ENCODE measurements at regions not wholly inside any gene's neighbourhood (a gene's known extent, or its start where the extent isn't known, plus 50 kb on each side); places are given as distances from the start of the nearest gene placed in this dataset.
"Not testable (repeated sequence)": the region's sequence is repeated elsewhere in the genome, so short reads cannot be mapped to it uniquely, and the experiment has no call there.

DNA sequence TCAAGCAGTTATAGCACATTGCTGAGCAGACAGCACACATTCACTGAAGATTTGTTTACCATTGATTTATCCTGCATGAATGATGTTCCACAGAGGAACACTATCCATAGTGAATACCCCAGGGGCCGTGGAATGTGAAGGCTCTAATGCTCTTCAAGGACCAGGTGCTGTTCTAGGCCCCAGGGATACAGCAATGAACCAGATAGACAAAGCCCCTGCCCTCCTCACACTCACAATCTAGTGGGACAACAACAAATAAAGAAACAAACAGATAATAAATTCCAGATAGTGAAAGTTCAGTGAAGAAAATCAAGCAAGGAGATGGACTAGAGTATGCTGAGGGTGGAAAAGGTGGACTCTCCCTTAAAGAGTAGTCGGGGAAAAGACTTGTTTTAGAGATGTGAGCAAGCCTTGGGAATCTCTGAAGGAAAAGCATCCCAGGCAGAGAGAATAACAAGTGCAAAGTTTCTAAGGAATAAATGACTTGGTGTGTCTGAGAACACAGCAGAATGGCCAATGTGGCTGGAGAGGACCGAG is 117.7 kb downstream of the CCDC71L start:
- no peaks in the 10 kb centered on the region for H3K9me3 ChIP-seq (ENCODE audit: control insufficient read depth, low read length, poor library complexity, severe bottlenecking)
- Mint-ChIP-seq H3K4me1 (peaks cover 19% of the 10 kb centered on the region), H3K36me3 (ENCODE audit: low read depth) (no peaks in the 10 kb centered on the region), H3K27ac (peak overlapping the region; percentile 83), H3K4me3 (peak overlapping the region; percentile 43), H3K27me3 (no peaks in the 10 kb centered on the region)
- DNase-seq (no peak), ATAC-seq (no peak)

DNA sequence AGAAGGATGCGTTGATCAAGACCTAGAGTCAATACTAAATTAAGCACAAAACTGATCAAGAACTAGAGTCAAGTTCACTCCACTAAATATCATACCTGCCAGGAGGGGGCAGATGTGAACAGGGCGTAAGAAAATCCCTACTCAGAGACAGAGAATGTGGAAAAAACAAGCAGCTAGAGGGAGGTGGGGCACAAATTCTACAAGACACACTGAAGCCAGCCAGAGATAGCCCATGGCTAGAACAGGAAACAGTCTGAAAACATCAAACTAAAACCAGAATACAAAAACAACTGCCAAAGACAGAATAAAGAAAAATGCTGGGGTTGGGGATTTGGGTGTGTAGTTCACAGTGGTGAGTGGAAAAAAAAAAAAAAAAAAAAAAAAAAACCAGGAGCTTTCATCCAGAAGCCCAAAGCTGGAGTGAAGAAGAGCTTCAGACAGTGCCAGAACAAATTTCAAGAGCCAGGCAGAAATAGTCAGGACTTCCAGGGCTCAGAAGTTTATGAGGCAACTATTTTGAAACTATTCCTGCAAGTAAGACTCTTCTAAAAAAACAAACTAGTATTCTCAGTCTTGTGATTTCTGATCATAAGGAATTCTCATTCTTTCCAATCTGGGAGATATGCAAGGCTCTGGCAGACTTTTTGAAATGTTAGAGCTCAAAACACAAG is 118.3 kb downstream of the CCDC71L start:
- Mint-ChIP-seq H3K4me1 (peaks cover 21% of the 10 kb centered on the region), H3K27ac (peak overlapping the region; percentile 83), H3K27me3 (no peaks in the 10 kb centered on the region), H3K4me3 (no peak overlapping the region), H3K36me3 (ENCODE audit: low read depth) (no peaks in the 10 kb centered on the region)
- H3K9me3 ChIP-seq (ENCODE audit: control insufficient read depth, low read length, poor library complexity, severe bottlenecking) = no peaks in the 10 kb centered on the region
- ATAC-seq (peak; percentile 80), DNase-seq (peak in 1 of 3 donors; percentile 30)

DNA sequence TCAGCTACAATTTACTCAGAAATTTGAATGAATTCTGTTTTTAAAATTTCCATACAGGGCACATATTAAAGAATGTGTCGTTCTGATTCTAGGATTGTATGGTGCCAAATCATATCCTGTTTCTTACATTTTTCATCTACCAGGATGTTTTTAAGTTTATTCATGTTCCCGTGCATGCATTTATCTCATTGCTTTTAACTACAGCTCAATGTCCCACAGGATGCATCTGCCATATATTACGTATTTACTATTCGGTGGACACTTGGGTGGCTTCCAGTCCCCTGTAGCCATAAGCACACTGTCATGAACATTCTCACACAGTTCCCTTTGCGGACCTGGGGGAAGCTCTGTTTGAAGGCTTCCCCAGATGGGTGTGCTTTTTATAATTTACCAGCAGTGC is 122.3 kb downstream of the CCDC71L start:
- Mint-ChIP-seq H3K4me1 (peaks cover 21% of the 10 kb centered on the region), H3K36me3 (ENCODE audit: low read depth) (no peaks in the 10 kb centered on the region), H3K4me3 (no peak overlapping the region), H3K27me3 (no peaks in the 10 kb centered on the region), H3K27ac (no peak overlapping the region)
- ATAC-seq (no peak), DNase-seq (no peak)
- H3K9me3 ChIP-seq (ENCODE audit: control insufficient read depth, low read length, poor library complexity, severe bottlenecking) = no peaks in the 10 kb centered on the region

DNA sequence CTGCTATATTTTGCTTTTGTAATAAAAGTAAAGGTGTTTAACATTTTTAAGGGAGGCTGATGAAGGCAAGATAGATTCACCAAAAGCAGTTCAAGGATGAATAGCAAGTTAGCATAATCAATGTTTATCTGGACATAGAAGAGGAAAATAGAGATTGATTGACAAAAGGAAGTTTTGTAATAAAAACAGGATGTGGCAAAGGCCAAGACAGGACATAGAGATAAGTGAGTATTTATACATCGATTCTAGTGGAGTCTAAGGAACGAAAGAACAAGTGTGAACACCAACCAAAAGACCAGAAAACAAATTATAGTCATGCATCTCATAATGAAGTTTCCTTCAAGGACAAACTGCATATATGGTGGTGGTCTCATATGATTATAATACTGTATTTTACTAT is 123.8 kb downstream of the CCDC71L start:
- no peak overlapping the region for H3K4me3 Mint-ChIP-seq
- peaks cover 9% of the 10 kb centered on the region for H3K4me1 Mint-ChIP-seq
- no peaks in the 10 kb centered on the region for H3K36me3 Mint-ChIP-seq (ENCODE audit: low read depth)
- no peaks in the 10 kb centered on the region for H3K9me3 ChIP-seq (ENCODE audit: control insufficient read depth, low read length, poor library complexity, severe bottlenecking)
- no peak for ATAC-seq
- no peak overlapping the region for H3K27ac Mint-ChIP-seq
- DNase-seq = no peak
- H3K27me3 Mint-ChIP-seq = no peaks in the 10 kb centered on the region

DNA sequence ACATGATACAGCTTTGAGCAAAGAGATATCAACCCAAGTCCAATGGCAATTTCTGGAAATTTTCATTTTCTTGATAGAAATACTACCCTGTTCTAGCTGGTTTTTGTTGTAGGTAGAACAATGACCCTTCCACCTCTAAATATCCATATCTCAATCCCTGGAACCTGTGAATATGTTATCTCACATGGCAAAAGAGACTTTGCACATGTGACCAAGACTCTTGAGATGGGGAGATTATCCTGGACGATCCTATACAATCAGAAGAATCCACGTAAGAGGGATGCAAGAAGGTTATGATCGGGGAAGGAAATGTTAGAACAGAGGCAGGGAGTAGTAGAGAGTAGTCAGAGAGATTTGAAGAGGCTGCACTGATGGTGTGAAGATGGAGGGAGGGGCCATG is 124.9 kb downstream of the CCDC71L start:
- no peaks in the 10 kb centered on the region for H3K27me3 Mint-ChIP-seq
- DNase-seq = no peak
- ATAC-seq = no peak
- H3K27ac Mint-ChIP-seq = no peak overlapping the region
- H3K9me3 ChIP-seq (ENCODE audit: control insufficient read depth, low read length, poor library complexity, severe bottlenecking) = no peaks in the 10 kb centered on the region
- H3K36me3 Mint-ChIP-seq (ENCODE audit: low read depth) = no peaks in the 10 kb centered on the region
- peaks cover 9% of the 10 kb centered on the region for H3K4me1 Mint-ChIP-seq
- H3K4me3 Mint-ChIP-seq = no peak overlapping the region

DNA sequence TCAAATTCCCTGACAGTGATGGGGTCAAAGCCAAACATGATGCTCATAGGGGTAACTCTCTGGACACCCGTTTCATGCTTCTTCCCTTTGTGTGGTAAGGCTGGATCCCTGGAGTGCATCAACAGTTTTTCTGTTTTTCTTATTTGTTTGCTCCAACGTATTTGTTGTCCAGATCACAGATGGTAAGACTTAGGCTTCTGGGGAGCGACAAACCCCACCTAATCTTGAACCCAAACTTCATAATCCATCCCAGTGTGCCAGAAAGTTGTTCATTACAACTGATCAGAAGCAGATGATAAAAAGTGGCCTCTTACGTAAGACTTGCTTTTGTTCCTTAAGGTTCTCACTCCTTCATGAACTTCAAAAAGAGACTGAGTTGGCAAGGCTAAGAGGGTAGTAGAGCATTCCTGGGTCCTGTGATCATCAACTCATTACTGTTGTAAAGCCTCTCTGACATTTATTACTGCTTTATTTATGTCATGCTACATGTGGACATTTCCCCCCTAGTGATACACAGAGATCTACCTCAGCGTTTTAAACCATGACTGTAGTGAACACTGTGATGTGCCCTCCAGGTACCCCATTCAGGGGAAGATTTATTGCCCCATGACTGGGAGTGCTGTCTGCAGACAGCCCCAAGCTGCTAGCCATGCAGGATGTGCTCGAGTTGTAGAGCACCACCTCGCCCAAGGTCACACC is 125.6 kb downstream of the CCDC71L start:
- no peaks in the 10 kb centered on the region for H3K9me3 ChIP-seq (ENCODE audit: control insufficient read depth, low read length, poor library complexity, severe bottlenecking)
- Mint-ChIP-seq H3K36me3 (ENCODE audit: low read depth) (no peaks in the 10 kb centered on the region), H3K27ac (no peak overlapping the region), H3K4me1 (peaks cover 9% of the 10 kb centered on the region), H3K27me3 (no peaks in the 10 kb centered on the region), H3K4me3 (no peak overlapping the region)
- ATAC-seq = no peak
- DNase-seq = no peak

DNA sequence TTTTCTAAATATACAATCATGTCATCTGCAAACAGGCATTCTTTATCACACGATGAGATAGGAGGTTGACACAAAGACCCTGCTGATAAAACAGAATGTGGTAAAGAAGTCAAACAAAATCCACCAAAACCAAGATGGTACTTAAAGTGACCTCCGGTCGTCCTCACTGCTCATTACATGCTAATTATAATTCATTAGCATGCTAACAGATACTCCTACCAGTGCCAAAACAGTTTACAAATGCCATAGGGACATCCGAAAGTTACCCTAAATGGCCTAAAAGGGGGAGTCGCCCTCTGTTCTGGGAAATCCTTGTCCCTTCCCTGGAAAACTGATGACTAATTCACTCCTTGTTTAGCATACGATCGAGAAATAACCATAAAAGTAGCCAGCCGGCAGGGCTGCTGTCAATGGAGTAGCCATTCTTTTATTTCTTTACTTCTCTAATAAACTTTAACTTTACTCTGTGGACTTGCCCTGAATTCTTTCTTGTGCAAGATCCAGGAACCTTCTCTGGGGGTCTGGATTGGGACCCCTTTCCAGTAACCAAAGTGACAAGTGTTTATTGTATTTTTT is 126.6 kb downstream of the CCDC71L start:
- H3K36me3 Mint-ChIP-seq (ENCODE audit: low read depth) = no peaks in the 10 kb centered on the region
- H3K4me3 Mint-ChIP-seq = no peak overlapping the region
- no peak overlapping the region for H3K27ac Mint-ChIP-seq
- ATAC-seq (no peak), DNase-seq (no peak)
- no peaks in the 10 kb centered on the region for H3K9me3 ChIP-seq (ENCODE audit: control insufficient read depth, low read length, poor library complexity, severe bottlenecking)
- H3K27me3 Mint-ChIP-seq = no peaks in the 10 kb centered on the region
- H3K4me1 Mint-ChIP-seq = peaks cover 8% of the 10 kb centered on the region

DNA sequence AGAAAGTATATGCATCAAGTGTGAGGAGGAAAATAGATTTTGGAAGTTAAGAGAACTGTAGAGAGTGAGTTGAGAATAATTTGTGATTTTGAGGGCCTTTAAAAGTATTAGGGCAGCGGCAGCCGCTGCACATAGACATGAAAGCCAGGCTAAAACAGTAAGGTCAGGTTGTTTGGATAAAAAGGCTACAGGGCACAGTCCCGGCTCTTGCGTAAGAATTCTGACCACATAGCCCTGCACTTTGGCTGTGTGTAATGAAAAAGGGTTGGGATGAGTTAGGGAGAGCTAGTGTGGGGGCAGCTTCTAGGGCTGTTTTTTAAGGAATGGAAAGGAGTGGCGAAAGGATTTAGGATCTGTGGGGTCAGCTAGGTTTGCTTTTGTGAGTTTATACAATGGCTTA is 130.8 kb downstream of the CCDC71L start:
- not testable (repeated sequence) for H3K4me1 Mint-ChIP-seq; H3K36me3 Mint-ChIP-seq (ENCODE audit: low read depth); DNase-seq; H3K27me3 Mint-ChIP-seq; H3K4me3 Mint-ChIP-seq; ATAC-seq; H3K9me3 ChIP-seq (ENCODE audit: control insufficient read depth, low read length, poor library complexity, severe bottlenecking); H3K27ac Mint-ChIP-seq

DNA sequence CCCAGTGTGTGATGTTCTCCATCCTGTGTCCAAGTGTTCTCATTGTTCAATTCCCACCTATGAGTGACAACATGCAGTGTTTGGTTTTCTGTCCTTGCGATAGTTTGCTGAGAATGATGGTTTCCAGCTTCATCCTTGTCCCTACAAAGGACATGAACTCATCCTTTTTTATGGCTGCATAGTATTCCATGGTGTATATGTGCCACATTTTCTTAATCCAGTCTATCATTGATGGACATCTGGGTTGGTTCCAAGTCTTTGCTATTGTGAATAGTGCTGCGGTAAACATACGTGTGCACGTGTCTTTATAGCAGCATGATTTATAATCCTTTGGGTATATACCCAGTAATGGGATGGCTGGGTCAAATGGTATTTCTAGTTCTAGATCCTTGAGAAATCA is 134.3 kb downstream of the CCDC71L start:
- not testable (repeated sequence) for DNase-seq; ATAC-seq; H3K4me3 Mint-ChIP-seq; H3K36me3 Mint-ChIP-seq (ENCODE audit: low read depth); H3K9me3 ChIP-seq (ENCODE audit: control insufficient read depth, low read length, poor library complexity, severe bottlenecking); H3K27ac Mint-ChIP-seq; H3K27me3 Mint-ChIP-seq
- H3K4me1 Mint-ChIP-seq = peaks cover 12% of the 10 kb centered on the region

DNA sequence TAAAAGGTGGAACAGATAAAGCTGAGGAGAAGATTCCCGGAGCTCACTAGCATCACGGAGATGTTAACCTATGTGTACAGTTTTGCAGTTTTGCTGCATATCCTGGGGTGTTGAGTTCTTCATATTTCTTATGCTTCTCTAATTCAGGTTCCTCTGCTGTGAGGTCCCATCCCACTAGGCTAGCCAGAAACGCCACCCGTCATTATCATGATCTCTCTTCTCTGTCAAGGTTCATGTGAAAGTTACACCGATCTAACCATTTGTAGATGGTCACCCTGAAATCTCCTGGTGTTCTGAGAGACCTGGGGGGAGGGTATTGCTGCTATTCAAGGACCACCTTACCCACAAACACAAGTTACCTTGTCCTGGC is 136.3 kb downstream of the CCDC71L start:
- H3K27me3 Mint-ChIP-seq = peaks cover under 1% of the 10 kb centered on the region
- ATAC-seq (peak; percentile 16), DNase-seq (no peak)
- no peaks in the 10 kb centered on the region for H3K9me3 ChIP-seq (ENCODE audit: control insufficient read depth, low read length, poor library complexity, severe bottlenecking)
- H3K36me3 Mint-ChIP-seq (ENCODE audit: low read depth) = no peaks in the 10 kb centered on the region
- H3K27ac Mint-ChIP-seq = peak overlapping the region; percentile 79
- H3K4me3 Mint-ChIP-seq = no peak overlapping the region
- H3K4me1 Mint-ChIP-seq = peaks cover 12% of the 10 kb centered on the region

DNA sequence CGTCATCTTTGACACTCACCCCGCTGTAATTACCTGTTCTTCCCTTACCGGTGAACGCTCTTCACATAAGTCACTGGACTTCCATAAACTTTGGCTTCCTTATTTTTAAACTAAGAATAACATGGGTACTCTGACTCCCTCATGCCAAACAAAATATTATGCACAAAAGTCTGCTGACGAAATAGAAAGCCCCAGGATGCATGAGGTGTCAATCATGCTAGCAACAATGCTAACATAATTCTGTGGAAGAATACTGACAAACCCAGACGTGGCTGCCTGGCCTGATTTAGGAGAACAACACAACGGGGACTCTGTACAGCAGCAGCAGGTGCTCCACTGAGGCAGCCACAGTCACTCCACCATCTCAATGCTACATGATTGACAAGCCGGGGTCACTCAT is 137.5 kb downstream of the CCDC71L start:
- peak overlapping the region; percentile 79 for H3K27ac Mint-ChIP-seq
- peak overlapping the region; percentile 60 for H3K4me3 Mint-ChIP-seq
- H3K27me3 Mint-ChIP-seq = peaks cover 13% of the 10 kb centered on the region
- ATAC-seq (no peak), DNase-seq (no peak)
- H3K36me3 Mint-ChIP-seq (ENCODE audit: low read depth) = peaks cover 4% of the 10 kb centered on the region
- peaks cover 12% of the 10 kb centered on the region for H3K4me1 Mint-ChIP-seq
- no peaks in the 10 kb centered on the region for H3K9me3 ChIP-seq (ENCODE audit: control insufficient read depth, low read length, poor library complexity, severe bottlenecking)

DNA sequence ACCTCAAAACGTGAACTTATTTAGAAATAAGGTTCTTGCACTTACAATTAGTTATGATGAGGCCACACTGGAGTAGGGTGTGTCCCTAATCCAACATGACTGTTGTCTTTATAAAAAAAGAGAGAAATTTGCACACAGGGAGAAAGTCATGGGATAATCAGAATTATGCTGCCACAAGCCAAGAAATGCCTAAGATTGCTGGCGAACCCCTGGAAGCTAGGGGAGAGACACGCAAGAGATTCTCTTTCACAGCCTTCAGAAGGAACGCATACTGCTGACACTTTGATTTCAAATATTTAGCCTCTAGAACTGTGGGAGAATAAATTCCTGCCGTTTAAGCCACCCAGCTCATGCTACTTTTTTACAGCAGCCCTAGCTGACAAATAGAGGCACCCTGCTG is 138.3 kb downstream of the CCDC71L start:
- Mint-ChIP-seq H3K36me3 (ENCODE audit: low read depth) (peaks cover 4% of the 10 kb centered on the region), H3K27ac (no peak overlapping the region), H3K4me1 (peaks cover 12% of the 10 kb centered on the region), H3K4me3 (no peak overlapping the region), H3K27me3 (peaks cover 13% of the 10 kb centered on the region)
- no peaks in the 10 kb centered on the region for H3K9me3 ChIP-seq (ENCODE audit: control insufficient read depth, low read length, poor library complexity, severe bottlenecking)
- DNase-seq (no peak), ATAC-seq (no peak)

DNA sequence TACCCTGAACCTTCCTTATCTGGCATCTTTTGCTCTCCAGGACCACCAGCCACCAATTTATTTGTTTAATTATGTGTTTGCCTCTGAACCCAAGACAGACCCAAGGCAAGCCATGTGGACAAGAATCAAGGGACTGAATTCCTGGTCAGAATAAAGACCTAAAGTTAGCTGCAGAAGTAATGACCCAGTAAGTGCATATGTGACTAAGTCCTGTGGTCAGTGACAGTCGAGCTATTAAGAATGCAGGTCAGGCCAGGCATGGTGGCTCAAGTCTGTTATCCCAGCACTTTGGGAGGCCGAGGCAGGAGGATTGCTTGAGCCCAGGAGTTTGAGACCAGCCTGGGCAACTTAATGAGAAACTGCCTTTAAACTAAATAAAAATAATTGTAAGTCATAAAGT is 139.4 kb downstream of the CCDC71L start:
- H3K4me1 Mint-ChIP-seq = peaks cover 12% of the 10 kb centered on the region
- H3K27ac Mint-ChIP-seq = no peak overlapping the region
- H3K27me3 Mint-ChIP-seq = peaks cover 13% of the 10 kb centered on the region
- no peak for ATAC-seq
- no peak for DNase-seq
- H3K36me3 Mint-ChIP-seq (ENCODE audit: low read depth) = peaks cover 4% of the 10 kb centered on the region
- no peaks in the 10 kb centered on the region for H3K9me3 ChIP-seq (ENCODE audit: control insufficient read depth, low read length, poor library complexity, severe bottlenecking)
- H3K4me3 Mint-ChIP-seq = no peak overlapping the region

Measured in T-helper 17 cell (primary cell).